T-helper 2 cell treated with Interferon-gamma antibody and Interleukin-4, amounts not matched to agents 5 μg/mL and 100 μg/mL, for 36 hours (primary cell): ENCODE measurements at regions not wholly inside any gene's neighbourhood (a gene's known extent, or its start where the extent isn't known, plus 50 kb on each side); places are given as distances from the start of the nearest gene placed in this dataset.

Experiments
- DNase-seq: peaks from one replicate; pipeline ENCODE4 v3.0.0; 2021; ENCODE audit warnings: low spot score
- H3K27ac Mint-ChIP-seq: one replicate; pipeline ENCODE4 v1.8.0; 2021; ENCODE audit warnings: mild to moderate bottlenecking, mixed read lengths
- H3K27me3 Mint-ChIP-seq: one replicate; pipeline ENCODE4 v1.8.0; 2021; ENCODE audit warnings: low read depth, mixed read lengths
- H3K36me3 Mint-ChIP-seq: one replicate; pipeline ENCODE4 v1.8.0; 2021; ENCODE audit warnings: low read depth, mixed read lengths
- H3K4me1 Mint-ChIP-seq: one replicate; pipeline ENCODE4 v1.8.0; 2021; ENCODE audit warnings: low read depth, mixed read lengths
- H3K4me3 Mint-ChIP-seq: one replicate; pipeline ENCODE4 v1.8.0; 2022; ENCODE audit warnings: mild to moderate bottlenecking, moderate library complexity, mixed read lengths
- H3K9me3 Mint-ChIP-seq: one replicate; pipeline ENCODE4 v1.8.0; 2021; ENCODE audit warnings: mixed read lengths

- Mint-ChIP-seq H3K27me3 (peaks cover 1% of the 10 kb centered on the region), H3K27ac (no peak overlapping the region)
- no peak for DNase-seq
Observed at GRCh38 chr3:106725566-106725965, 651.7 kb upstream of the CCDC54 start.

GRCh38 chr3:106728315-106729098 is 648.7 kb upstream of the CCDC54 start:
- Mint-ChIP-seq H3K27me3 (peaks cover 1% of the 10 kb centered on the region), H3K36me3 (no peaks in the 10 kb centered on the region), H3K4me3 (no peak overlapping the region), H3K4me1 (no peaks in the 10 kb centered on the region), H3K27ac (no peak overlapping the region), H3K9me3 (no peaks in the 10 kb centered on the region)
- no peak for DNase-seq

More at GRCh38 chr3:106725566-106725965, 651.7 kb upstream of the CCDC54 start:
- no peaks in the 10 kb centered on the region for H3K4me1 Mint-ChIP-seq
- H3K36me3 Mint-ChIP-seq, result no peaks in the 10 kb centered on the region
- no peak overlapping the region for H3K4me3 Mint-ChIP-seq
- H3K9me3 Mint-ChIP-seq, result no peaks in the 10 kb centered on the region

DNA sequence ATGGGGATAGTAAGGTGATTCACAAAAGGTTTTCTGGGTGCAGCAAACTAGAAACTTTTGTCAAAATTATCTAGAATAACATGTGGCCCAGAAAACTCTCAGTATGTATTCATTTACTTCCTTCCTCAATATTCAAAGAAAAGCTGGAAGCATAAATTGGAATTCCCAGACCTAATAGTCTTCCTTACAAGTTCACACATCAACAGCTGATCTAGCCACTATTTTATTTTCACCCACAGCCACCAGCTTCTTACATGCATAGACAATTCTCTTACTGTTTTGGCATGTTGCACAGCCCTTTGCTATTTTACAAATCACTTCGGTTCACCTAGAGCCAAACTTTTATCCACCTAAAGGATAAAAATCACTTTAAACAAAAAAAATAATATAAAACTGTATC is 647.8 kb upstream of the CCDC54 start:
- Mint-ChIP-seq H3K27ac (no peak overlapping the region), H3K27me3 (peaks cover 1% of the 10 kb centered on the region), H3K9me3 (no peaks in the 10 kb centered on the region), H3K4me1 (no peaks in the 10 kb centered on the region), H3K36me3 (no peaks in the 10 kb centered on the region), H3K4me3 (no peak overlapping the region)
- no peak for DNase-seq

DNA sequence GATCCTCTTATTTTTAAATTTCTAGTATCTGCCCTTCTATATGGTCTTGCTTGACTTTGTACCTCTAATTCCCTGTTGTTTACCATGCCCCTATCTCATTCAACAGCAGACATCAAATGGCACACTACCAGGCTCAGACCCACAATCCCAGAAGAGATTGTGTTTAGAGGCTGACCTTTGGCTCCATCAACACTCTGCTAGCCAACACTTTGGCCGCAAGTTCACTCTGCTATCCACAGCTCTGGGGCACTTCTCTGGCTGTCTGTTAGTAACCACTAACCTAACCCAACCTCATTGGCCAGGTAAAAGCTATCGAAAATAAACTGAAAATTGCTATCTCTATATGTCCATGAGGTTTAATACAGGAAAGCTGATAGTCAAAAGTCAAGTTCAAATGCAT is 646.0 kb upstream of the CCDC54 start:
- Mint-ChIP-seq H3K27me3 (peaks cover 1% of the 10 kb centered on the region), H3K4me1 (no peaks in the 10 kb centered on the region), H3K27ac (no peak overlapping the region), H3K36me3 (no peaks in the 10 kb centered on the region), H3K9me3 (no peaks in the 10 kb centered on the region), H3K4me3 (no peak overlapping the region)
- no peak for DNase-seq

DNA sequence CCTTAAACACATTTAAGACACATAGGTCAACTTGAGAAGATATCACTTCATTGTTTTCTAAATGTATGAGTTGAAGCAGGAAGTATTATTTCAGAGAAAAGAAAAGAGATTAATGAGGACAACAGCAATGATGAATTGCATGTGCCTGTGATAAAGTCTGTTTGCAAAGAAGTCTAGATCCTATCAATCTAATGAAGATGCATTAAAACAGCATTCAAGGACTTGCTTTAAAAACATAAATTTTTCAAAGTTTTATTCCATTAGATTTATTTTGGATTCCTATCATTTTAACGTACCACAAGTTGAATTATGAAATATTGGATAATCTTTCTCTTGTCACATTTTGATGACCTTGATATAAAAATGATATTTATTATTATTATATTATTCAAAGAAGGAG is 642.5 kb upstream of the CCDC54 start:
- Mint-ChIP-seq H3K4me3 (no peak overlapping the region), H3K27ac (no peak overlapping the region), H3K36me3 (no peaks in the 10 kb centered on the region), H3K9me3 (no peaks in the 10 kb centered on the region), H3K27me3 (no peaks in the 10 kb centered on the region), H3K4me1 (no peaks in the 10 kb centered on the region)
- DNase-seq, result no peak

DNA sequence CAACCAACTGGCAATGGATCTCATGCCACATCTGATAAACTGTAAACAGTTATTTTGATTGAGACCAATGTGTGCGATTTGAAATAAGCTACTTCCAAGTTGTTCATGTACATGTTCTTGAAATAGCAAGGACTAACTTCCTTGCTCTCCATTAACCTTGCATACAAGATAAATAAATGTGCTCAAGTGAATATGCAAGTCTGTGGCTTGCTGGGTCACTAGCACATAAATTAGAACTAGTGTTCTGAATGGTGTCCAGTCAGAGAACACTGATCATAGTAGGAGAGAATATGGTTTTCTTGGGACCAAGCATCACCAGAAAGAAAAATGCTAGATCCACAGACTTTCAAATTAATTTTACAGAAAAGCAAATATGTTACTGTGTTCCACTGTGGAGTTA is 640.0 kb upstream of the CCDC54 start:
- H3K4me1 Mint-ChIP-seq, result no peaks in the 10 kb centered on the region
- H3K27me3 Mint-ChIP-seq, result no peaks in the 10 kb centered on the region

GRCh38 chr3:106740116-106740515 is 637.1 kb upstream of the CCDC54 start:
- H3K27me3 Mint-ChIP-seq, result no peaks in the 10 kb centered on the region
- H3K4me1 Mint-ChIP-seq, result no peaks in the 10 kb centered on the region
- H3K9me3 Mint-ChIP-seq, result no peaks in the 10 kb centered on the region
- no peak for DNase-seq
- no peak overlapping the region for H3K27ac Mint-ChIP-seq
- no peaks in the 10 kb centered on the region for H3K36me3 Mint-ChIP-seq
- no peak overlapping the region for H3K4me3 Mint-ChIP-seq

More for the DNA sequence above, 640.0 kb upstream of the CCDC54 start:
- H3K9me3 Mint-ChIP-seq, result no peaks in the 10 kb centered on the region
- DNase-seq, result no peak
- H3K36me3 Mint-ChIP-seq, result no peaks in the 10 kb centered on the region
- H3K4me3 Mint-ChIP-seq, result no peak overlapping the region
- H3K27ac Mint-ChIP-seq, result no peak overlapping the region

DNA sequence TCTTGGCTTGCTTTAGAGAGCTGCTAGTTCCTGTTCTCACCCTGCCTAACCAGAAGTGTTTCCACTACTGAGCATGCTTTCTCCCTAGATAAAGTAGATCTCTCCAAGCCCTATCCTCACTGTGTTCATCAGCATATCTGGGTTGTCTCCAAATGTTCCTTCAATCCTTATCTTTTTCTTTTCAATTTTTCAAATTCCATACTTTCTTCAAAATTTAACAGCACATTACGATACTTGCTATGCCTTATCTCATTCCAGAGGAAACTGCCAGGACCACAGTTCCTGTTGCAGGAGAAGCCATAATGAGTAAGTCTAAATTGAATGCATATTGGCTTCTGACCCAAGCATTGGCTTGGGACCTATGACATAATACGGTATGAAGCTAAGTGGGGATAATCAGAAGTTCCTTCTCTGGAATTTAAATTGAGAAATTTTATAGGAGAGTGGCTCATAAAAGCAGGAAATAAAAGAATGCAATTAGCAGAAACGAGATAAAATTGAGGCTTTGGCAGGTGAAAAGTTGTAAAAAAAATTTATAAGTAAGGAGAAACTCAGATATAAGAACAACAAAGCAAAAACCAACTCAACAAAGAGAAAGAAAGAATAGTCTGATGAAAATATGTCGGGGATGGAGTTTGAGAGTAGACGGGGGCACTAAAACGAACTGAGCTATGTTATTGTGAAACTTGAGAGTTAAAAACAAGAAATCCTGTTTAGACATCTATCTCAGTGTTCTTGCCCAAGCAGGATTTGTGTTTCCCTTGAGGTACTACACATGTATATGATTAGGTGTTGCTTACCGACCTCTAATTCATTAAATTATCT is 631.7 kb upstream of the CCDC54 start:
- no peak for DNase-seq
- no peak overlapping the region for H3K4me3 Mint-ChIP-seq
- H3K4me1 Mint-ChIP-seq, result no peaks in the 10 kb centered on the region
- no peaks in the 10 kb centered on the region for H3K36me3 Mint-ChIP-seq
- no peaks in the 10 kb centered on the region for H3K9me3 Mint-ChIP-seq
- peaks cover 3% of the 10 kb centered on the region for H3K27me3 Mint-ChIP-seq
- no peak overlapping the region for H3K27ac Mint-ChIP-seq

DNA sequence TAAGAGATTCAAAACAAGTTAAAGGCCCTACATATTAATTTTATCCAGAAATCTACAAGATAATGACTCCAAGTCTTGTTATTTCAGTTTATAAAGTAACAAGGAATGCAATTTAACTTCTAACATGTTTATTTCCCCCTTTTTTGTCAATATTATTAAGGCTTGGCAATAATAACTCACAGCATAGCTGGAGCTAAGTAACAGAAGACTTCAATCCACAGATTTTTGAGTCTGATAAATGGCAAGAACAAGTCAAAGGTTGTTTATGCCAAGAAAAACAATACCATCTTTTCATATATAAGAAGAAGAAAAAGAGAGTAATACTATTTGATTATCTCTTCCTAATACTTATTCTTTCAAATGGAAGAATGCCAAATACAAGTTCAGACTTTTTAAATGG is 631.0 kb upstream of the CCDC54 start:
- Mint-ChIP-seq H3K4me1 (no peaks in the 10 kb centered on the region), H3K27ac (no peak overlapping the region), H3K27me3 (peaks cover 3% of the 10 kb centered on the region), H3K9me3 (no peaks in the 10 kb centered on the region), H3K36me3 (no peaks in the 10 kb centered on the region), H3K4me3 (no peak overlapping the region)
- DNase-seq, result no peak

DNA sequence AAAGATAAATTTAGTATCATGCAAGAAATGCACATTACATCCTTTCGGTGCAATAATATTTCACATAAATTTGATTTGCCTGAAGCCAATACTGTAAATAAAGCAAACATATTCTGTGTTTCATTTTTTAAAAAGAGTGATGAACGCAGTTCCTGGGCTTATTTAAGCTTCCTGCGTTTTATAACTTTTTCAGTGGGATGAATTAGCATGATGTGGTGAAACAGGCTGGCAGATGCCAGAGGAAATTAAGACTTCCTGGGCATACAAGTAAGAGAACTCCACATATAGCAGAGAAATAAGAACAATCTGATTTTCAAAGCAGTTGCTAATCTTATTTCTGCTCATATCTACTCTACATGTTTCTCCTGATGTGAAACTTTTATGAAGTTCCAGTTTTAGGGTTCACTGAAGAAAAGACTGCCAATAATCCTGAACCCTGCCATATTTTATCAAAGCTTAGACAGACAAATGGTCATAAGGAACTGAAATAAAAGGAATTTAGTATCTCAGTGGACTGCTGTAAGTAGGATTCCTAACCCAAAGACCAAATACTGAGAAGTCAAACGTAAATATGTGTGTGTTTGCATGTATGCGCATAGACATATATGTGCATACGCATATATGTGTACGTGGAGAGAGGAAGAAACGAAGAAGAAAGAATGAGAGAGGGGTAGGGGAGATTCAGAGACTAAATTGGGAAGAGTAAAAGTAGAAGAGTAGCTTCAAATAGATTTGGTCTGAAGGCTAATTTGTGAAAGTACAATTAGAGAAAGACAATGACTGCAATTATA is 628.6 kb upstream of the CCDC54 start:
- no peak overlapping the region for H3K27ac Mint-ChIP-seq
- H3K4me3 Mint-ChIP-seq, result no peak overlapping the region
- no peaks in the 10 kb centered on the region for H3K4me1 Mint-ChIP-seq
- DNase-seq, result no peak
- H3K9me3 Mint-ChIP-seq, result no peaks in the 10 kb centered on the region
- peaks cover 3% of the 10 kb centered on the region for H3K27me3 Mint-ChIP-seq
- H3K36me3 Mint-ChIP-seq, result no peaks in the 10 kb centered on the region

GRCh38 chr3:106750092-106750491 is 627.1 kb upstream of the CCDC54 start:
- Mint-ChIP-seq H3K9me3 (peaks cover 5% of the 10 kb centered on the region), H3K4me3 (no peak overlapping the region), H3K27me3 (peaks cover 3% of the 10 kb centered on the region), H3K36me3 (no peaks in the 10 kb centered on the region), H3K4me1 (no peaks in the 10 kb centered on the region), H3K27ac (no peak overlapping the region)
- no peak for DNase-seq

DNA sequence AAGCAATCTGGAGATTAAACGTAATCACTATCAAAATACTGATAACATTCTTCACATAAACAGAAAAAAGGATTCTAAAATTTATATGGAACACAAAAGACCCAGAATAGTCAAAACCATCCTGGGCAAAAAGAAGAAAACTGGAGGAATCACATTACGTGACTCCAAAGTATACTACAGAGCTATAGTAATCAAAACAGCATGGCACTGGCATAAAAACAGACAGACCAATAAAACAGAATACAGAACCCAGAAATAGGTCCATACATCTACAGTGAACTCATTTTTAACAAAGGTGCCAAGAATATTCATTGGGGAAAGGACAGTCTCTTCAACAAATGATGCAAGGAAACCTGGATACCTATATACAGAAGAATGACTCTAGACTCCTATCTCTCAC is 621.9 kb upstream of the CCDC54 start:
- no peaks in the 10 kb centered on the region for H3K27me3 Mint-ChIP-seq
- no peak overlapping the region for H3K4me3 Mint-ChIP-seq
- peaks cover 15% of the 10 kb centered on the region for H3K9me3 Mint-ChIP-seq
- DNase-seq, result no peak
- H3K4me1 Mint-ChIP-seq, result no peaks in the 10 kb centered on the region
- no peak overlapping the region for H3K27ac Mint-ChIP-seq
- no peaks in the 10 kb centered on the region for H3K36me3 Mint-ChIP-seq

- no peak overlapping the region for H3K4me3 Mint-ChIP-seq
Observed at GRCh38 chr3:106756901-106757300, 620.3 kb upstream of the CCDC54 start.

DNA sequence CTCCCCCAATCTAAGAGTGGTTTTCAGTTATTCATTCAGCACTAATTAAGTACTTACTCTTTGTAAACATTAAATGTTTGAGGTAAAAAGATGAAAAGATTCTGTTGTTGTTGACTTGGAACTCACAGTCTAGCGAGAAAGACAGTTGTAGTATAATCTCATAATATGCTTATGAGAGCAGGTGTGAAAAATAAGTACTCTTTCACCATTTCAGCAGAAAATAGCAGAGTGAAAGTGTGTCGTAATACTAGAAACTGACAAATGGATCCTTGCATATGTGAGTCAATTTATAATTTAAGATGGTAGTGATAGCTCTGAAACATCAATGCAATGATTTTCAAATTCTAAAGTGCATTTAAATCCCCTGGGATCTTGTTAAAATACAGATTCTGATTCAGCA is 618.8 kb upstream of the CCDC54 start:
- Mint-ChIP-seq H3K36me3 (no peaks in the 10 kb centered on the region), H3K27me3 (no peaks in the 10 kb centered on the region), H3K27ac (no peak overlapping the region), H3K4me3 (no peak overlapping the region), H3K9me3 (peaks cover 15% of the 10 kb centered on the region), H3K4me1 (no peaks in the 10 kb centered on the region)
- no peak for DNase-seq

More at GRCh38 chr3:106756901-106757300, 620.3 kb upstream of the CCDC54 start:
- no peaks in the 10 kb centered on the region for H3K4me1 Mint-ChIP-seq
- H3K27me3 Mint-ChIP-seq, result no peaks in the 10 kb centered on the region
- DNase-seq, result no peak
- H3K9me3 Mint-ChIP-seq, result peaks cover 15% of the 10 kb centered on the region
- H3K36me3 Mint-ChIP-seq, result no peaks in the 10 kb centered on the region
- H3K27ac Mint-ChIP-seq, result no peak overlapping the region
